Activated CD8-positive, alpha-beta T cell treated with anti-CD3 and anti-CD28 coated beads for 36 hours (primary cell): ENCODE measurements at regions not wholly inside any gene's neighbourhood (a gene's known extent, or its start where the extent isn't known, plus 50 kb on each side); places are given as distances from the start of the nearest gene placed in this dataset.

Experiments
- ATAC-seq: fragments of 200-7000 bp; cut with Tn5 transposase; one replicate; pipeline ENCODE4 v1.10.0; 2021; ENCODE audit warnings: mild to moderate bottlenecking, moderate library complexity
- CTCF ChIA-PET: fragments of 350-600 bp; sonication (Branson Sonifier 250); formaldehyde crosslinking; loops from one replicate; lab custom pipeline; 2021; ENCODE audit warnings: antibody characterized with exemption; lab: Charles Lee
- POLR2A ChIA-PET: fragments of 350-600 bp; sonication (Branson Sonifier 250); formaldehyde crosslinking; loops from one replicate; lab custom pipeline; 2021; ENCODE audit warnings: antibody characterized with exemption; lab: Charles Lee
- DNase-seq: peaks from one replicate; pipeline ENCODE4 v3.0.0-alpha.2; 2020
- H3K27ac Mint-ChIP-seq: one replicate; pipeline ENCODE4 v1.8.0; 2021; ENCODE audit warnings: mild to moderate bottlenecking, mixed read lengths
- H3K27me3 Mint-ChIP-seq: one replicate; pipeline ENCODE4 v1.8.0; 2021; ENCODE audit warnings: mixed read lengths
- H3K36me3 Mint-ChIP-seq: one replicate; pipeline ENCODE4 v1.8.0; 2021; ENCODE audit warnings: low read depth, mixed read lengths
- H3K4me1 Mint-ChIP-seq: one replicate; pipeline ENCODE4 v1.8.0; 2021; ENCODE audit warnings: low read depth, mixed read lengths
- H3K4me3 Mint-ChIP-seq: one replicate; pipeline ENCODE4 v1.8.0; 2021; ENCODE audit warnings: mild to moderate bottlenecking, moderate library complexity, mixed read lengths
- H3K9me3 Mint-ChIP-seq: one replicate; pipeline ENCODE4 v1.8.0; 2021; ENCODE audit warnings: mixed read lengths
- intact Hi-C: fragments of 100-400 bp; cut with micrococcal nuclease; formaldehyde crosslinking; loops from one replicate; pipeline ENCODE4 v1.10.0; 2022
- TF ChIP-seq, protein P1 (sequence below): fragments of 200-600 bp; IDR thresholded peaks from one replicate; pipeline ENCODE4 v1.8.0; 2022; ENCODE audit warnings: antibody characterized with exemption, mild to moderate bottlenecking

- DNase-seq (no peak), ATAC-seq (no peak)
- Mint-ChIP-seq H3K27ac (no peak overlapping the region), H3K4me3 (no peak overlapping the region), H3K27me3 (no peaks in the 10 kb centered on the region), H3K9me3 (peaks cover 4% of the 10 kb centered on the region), H3K4me1 (no peaks in the 10 kb centered on the region), H3K36me3 (no peaks in the 10 kb centered on the region)
- TF ChIP-seq, protein P1, sequence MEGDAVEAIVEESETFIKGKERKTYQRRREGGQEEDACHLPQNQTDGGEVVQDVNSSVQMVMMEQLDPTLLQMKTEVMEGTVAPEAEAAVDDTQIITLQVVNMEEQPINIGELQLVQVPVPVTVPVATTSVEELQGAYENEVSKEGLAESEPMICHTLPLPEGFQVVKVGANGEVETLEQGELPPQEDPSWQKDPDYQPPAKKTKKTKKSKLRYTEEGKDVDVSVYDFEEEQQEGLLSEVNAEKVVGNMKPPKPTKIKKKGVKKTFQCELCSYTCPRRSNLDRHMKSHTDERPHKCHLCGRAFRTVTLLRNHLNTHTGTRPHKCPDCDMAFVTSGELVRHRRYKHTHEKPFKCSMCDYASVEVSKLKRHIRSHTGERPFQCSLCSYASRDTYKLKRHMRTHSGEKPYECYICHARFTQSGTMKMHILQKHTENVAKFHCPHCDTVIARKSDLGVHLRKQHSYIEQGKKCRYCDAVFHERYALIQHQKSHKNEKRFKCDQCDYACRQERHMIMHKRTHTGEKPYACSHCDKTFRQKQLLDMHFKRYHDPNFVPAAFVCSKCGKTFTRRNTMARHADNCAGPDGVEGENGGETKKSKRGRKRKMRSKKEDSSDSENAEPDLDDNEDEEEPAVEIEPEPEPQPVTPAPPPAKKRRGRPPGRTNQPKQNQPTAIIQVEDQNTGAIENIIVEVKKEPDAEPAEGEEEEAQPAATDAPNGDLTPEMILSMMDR = no peak
- ChIA-PET CTCF (no interaction called here), POLR2A (no interaction called here)
- intact Hi-C loops = no loop called here
These were observed 270.4 kb downstream of the FIGN start for GRCh38 chr2:163465440-163465839.

DNA sequence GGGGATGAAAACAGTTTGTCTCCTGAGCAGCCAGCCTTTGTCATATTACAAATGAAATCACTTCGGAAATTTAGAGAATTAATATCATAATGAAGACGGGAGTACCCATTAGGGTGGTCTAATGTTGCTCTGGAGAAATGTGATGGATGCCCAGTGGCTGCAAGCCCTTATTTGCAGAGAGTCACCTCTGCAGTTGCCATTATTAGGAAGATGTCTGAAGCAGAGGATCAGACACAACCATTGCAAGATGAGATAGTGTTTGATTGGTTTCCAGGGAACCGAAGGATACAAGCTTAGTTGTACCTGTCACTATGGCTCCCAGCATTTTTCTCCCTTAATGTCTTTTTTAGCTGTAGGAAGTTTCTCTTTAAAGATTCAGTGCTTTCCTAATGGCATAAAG is 272.4 kb downstream of the FIGN start:
- ATAC-seq = no peak
- no peak for DNase-seq
- Mint-ChIP-seq H3K27me3 (no peaks in the 10 kb centered on the region), H3K4me3 (no peak overlapping the region), H3K9me3 (peaks cover 4% of the 10 kb centered on the region), H3K4me1 (no peaks in the 10 kb centered on the region), H3K36me3 (no peaks in the 10 kb centered on the region), H3K27ac (no peak overlapping the region)
- POLR2A ChIA-PET = no interaction called here
- CTCF ChIA-PET = interaction anchor here (0.8 kb wide), 1 partner anchor 9 kb away, joined by 4 read pairs; no protein-coding TSS in a partner anchor
- TF ChIP-seq, protein P1 = no peak
- intact Hi-C loops = no loop called here

DNA sequence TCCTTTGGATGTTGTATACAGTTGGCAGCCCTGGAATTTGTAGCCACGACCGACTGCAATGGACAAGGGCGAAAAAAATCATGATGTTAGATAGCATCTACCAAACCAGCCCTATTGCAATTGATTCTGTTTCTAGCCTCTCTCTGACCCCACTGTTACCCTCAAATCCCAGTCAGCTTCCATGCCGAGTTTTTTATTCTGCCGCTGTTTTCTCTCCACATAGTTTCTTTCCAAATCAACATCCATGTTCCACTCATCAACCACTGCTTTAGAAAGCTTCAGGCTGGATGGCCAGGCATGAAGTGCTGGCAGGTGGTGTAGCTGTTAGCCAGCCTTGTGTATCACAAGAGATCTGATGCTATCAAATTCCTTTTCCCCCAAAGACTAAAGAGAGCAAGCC is 272.8 kb downstream of the FIGN start:
- Mint-ChIP-seq H3K27me3 (no peaks in the 10 kb centered on the region), H3K36me3 (no peaks in the 10 kb centered on the region), H3K27ac (no peak overlapping the region), H3K4me1 (no peaks in the 10 kb centered on the region), H3K4me3 (no peak overlapping the region), H3K9me3 (peaks cover 4% of the 10 kb centered on the region)
- intact Hi-C loops = no loop called here
- ATAC-seq = no peak
- DNase-seq = no peak
- TF ChIP-seq, protein P1 = no peak
- POLR2A ChIA-PET = no interaction called here
- CTCF ChIA-PET = no interaction called here

DNA sequence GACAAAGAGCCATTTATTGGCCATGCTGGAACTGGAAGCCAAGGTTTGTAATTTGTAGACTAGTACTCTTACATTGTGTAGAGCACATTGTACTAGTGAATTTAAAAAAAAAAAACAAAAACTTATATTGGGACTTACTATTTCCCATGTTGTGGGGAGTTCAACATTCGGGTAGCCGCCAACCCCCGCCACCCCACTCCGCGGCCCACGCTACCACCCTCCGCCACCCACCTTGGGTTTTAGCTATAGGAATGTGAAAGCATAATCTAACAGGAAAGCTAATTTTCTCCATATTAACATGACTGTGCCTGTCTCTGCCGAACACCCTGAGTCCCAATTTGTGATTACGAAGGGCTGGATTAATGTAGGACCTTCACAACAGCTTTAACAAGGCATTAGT is 275.8 kb downstream of the FIGN start:
- ChIA-PET CTCF (no interaction called here), POLR2A (no interaction called here)
- H3K27ac Mint-ChIP-seq = no peak overlapping the region
- H3K4me1 Mint-ChIP-seq = no peaks in the 10 kb centered on the region
- H3K27me3 Mint-ChIP-seq = no peaks in the 10 kb centered on the region
- ATAC-seq (no peak), DNase-seq (no peak)
- TF ChIP-seq, protein P1 = no peak
- H3K36me3 Mint-ChIP-seq = no peaks in the 10 kb centered on the region
- H3K9me3 Mint-ChIP-seq = peaks cover 3% of the 10 kb centered on the region
- intact Hi-C loops = no loop called here
- H3K4me3 Mint-ChIP-seq = no peak overlapping the region

DNA sequence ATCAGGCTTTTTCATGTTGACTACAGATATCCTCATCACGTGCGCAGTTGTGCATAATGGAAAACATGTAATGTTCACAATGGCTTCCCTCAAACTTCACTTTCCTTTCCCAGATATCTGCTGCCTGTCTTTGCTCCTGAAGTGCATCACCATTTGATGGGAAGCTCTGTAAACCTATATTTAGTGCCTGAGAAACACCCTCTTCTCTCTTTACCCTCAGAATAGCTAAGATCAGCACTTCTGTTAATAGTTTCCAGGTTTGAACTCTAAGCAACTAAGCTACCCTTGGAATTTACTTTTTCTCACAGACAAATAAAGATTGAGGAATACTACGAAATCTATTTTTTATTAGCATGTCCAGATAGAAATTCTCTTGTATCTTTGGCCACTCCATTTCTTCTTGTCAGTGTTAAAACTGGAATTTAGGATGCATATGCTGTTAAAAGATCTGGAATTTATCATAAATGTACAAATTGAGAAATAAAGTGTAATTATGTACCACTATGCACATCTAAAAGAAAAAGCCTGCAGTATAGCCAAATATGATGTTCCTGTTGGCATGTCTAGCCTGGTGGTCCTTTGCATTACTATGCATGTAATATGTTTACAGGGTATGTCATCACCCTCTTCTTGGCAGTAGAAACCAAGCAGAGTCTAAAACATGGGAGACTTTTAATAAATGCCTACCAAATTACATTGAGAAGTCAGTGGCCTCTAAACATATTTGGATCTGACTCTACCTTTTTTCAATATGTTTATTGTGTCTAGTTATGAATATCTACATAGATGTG is 278.7 kb downstream of the FIGN start:
- Mint-ChIP-seq H3K4me3 (no peak overlapping the region), H3K36me3 (no peaks in the 10 kb centered on the region), H3K27ac (no peak overlapping the region), H3K4me1 (no peaks in the 10 kb centered on the region), H3K9me3 (no peaks in the 10 kb centered on the region), H3K27me3 (no peaks in the 10 kb centered on the region)
- ChIA-PET POLR2A (no interaction called here), CTCF (no interaction called here)
- TF ChIP-seq, protein P1 = no peak
- ATAC-seq = no peak
- no peak for DNase-seq
- intact Hi-C loops = no loop called here
